H1 (cell line): ENCODE measurements at regions not wholly inside any gene's neighbourhood (a gene's known extent, or its start where the extent isn't known, plus 50 kb on each side); places are given as distances from the start of the nearest gene placed in this dataset.

Experiments
- ATF3 ChIP-seq: IDR thresholded peaks from 2 replicates; pipeline ENCODE4 v1.6.1; 2011; ENCODE audit warnings: low read depth, mild to moderate bottlenecking, low read length; ENCODE audit not compliant: insufficient read depth
- CBX8 ChIP-seq: fragments of 300-800, 300-1000 bp; sonication (generic); IDR thresholded peaks from 2 replicates; pipeline ENCODE4 v1.7.1; 2016; ENCODE audit warnings: low read depth, low read length, borderline replicate concordance
- CHD2 ChIP-seq: IDR thresholded peaks from 2 replicates; pipeline ENCODE4 v1.6.1; 2012; ENCODE audit warnings: low read length, improper control_type of control experiment
- CTCF ChIP-seq, 3 experiments: IDR thresholded peaks; 1 replicate in 2 of 3; 2 replicates in 1 of 3; pipeline versions ENCODE4 v1.5.1 to v1.6.1; 2011; ENCODE audit warnings: low read length in 3 of 3, mild to moderate bottlenecking in 3 of 3, inconsistent platforms in 2 of 3, low read depth in 1 of 3, moderate library complexity in 1 of 3; ENCODE audit not compliant: insufficient read depth in 1 of 3; ENCODE audit errors: control extremely low read depth in 1 of 3
- E2F6 ChIP-seq: IDR thresholded peaks from 2 replicates; pipeline ENCODE4 v1.6.1; 2012; ENCODE audit warnings: inconsistent platforms
- FOSL1 ChIP-seq: IDR thresholded peaks from 2 replicates; pipeline ENCODE4 v1.6.1; 2011; ENCODE audit warnings: mild to moderate bottlenecking, low read depth, low read length, moderate library complexity; ENCODE audit not compliant: insufficient read depth
- GTF2F1 ChIP-seq: IDR thresholded peaks from 2 replicates; pipeline ENCODE4 v1.6.1; 2012; ENCODE audit warnings: low read depth, low read length, improper control_type of control experiment, borderline replicate concordance
- POLR2A ChIP-seq, 2 experiments: IDR thresholded peaks; 1 replicate in 1 of 2; 2 replicates in 1 of 2; pipeline ENCODE4 v1.6.1; 2011; ENCODE audit warnings: low read depth in 2 of 2, low read length in 2 of 2, mild to moderate bottlenecking in 2 of 2; ENCODE audit errors: control extremely low read depth in 1 of 2
- POLR2AphosphoS5 ChIP-seq: IDR thresholded peaks from 2 replicates; pipeline ENCODE4 v1.6.1; 2011; ENCODE audit warnings: low read depth, low read length
- RNF2 ChIP-seq: fragments of 200-900, 300-1000 bp; sonication (generic); IDR thresholded peaks from 2 replicates; pipeline ENCODE4 v1.7.1; 2016; ENCODE audit warnings: borderline replicate concordance, low read depth, mild to moderate bottlenecking, antibody characterized with exemption, low read length; ENCODE audit not compliant: poor library complexity, severe bottlenecking; ENCODE audit errors: missing control alignments
- SIN3A ChIP-seq, 2 experiments: IDR thresholded peaks in 1 of 2; conservative IDR thresholded peaks in 1 of 2; 2 replicates each; pipeline ENCODE4 v1.6.1; 2011 to 2012; ENCODE audit warnings: low read length in 2 of 2, improper control_type of control experiment in 1 of 2, low read depth in 1 of 2, mild to moderate bottlenecking in 1 of 2
- SRF ChIP-seq: IDR thresholded peaks from 2 replicates; pipeline ENCODE4 v1.6.1; 2011; ENCODE audit warnings: mild to moderate bottlenecking, low read depth, low read length, moderate library complexity
- SUZ12 ChIP-seq: fragments of 200-600 bp; sonication (generic); IDR thresholded peaks from 2 replicates; pipeline ENCODE4 v1.6.1; 2012; ENCODE audit warnings: mild to moderate bottlenecking, inconsistent platforms, low read length, moderate library complexity, mixed read lengths
- TAF1 ChIP-seq: IDR thresholded peaks from 2 replicates; pipeline ENCODE4 v1.6.1; 2011; ENCODE audit warnings: mild to moderate bottlenecking, low read depth, low read length
- TAF7 ChIP-seq: optimal IDR thresholded peaks from 2 replicates; pipeline ENCODE3; 2011; ENCODE audit warnings: low read depth, mild to moderate bottlenecking, inconsistent platforms, low read length, moderate library complexity, borderline replicate concordance
- TCF12 ChIP-seq: IDR thresholded peaks from 2 replicates; pipeline ENCODE4 v1.6.1; 2011; ENCODE audit warnings: low read depth, mild to moderate bottlenecking, low read length

GRCh38 chr6:78594668-78595066 lies 272.7 kb upstream of the IRAK1BP1 start (continued):
- TF ChIP-seq TCF12 (no peak), SIN3A (conservative IDR thresholded peaks at IDR 0.05 in 1 of 2, IDR thresholded peaks at IDR 0.05 in 1 of 2; ENCODE audit: low read depth in 1 of 2, low read length in 2 of 2) (no peak), CBX8 (no peak), SUZ12 (no peak), GTF2F1 (no peak), RNF2 (no peak), TAF1 (no peak), E2F6 (no peak), FOSL1 (no peak), CTCF (IDR thresholded peaks at IDR 0.05; ENCODE audit: control extremely low read depth in 1 of 3, insufficient read depth in 1 of 3, low read depth in 1 of 3, low read length in 3 of 3) (no peak), POLR2AphosphoS5 (no peak), TAF7 (no peak), POLR2A (IDR thresholded peaks at IDR 0.05; ENCODE audit: control extremely low read depth in 1 of 2, low read depth in 2 of 2, low read length in 2 of 2) (no peak), ATF3 (no peak), CHD2 (no peak), SRF (no peak)
- TF ChIP-seq, all 59 proteins: peak for 0
